GM19438 (cell line): ENCODE measurements at regions not wholly inside any gene's neighbourhood (a gene's known extent, or its start where the extent isn't known, plus 50 kb on each side); places are given as distances from the start of the nearest gene placed in this dataset.

Experiments used
- ATAC-seq: cut with Tn5 transposase; IDR thresholded peaks from one replicate; pipeline ENCODE4 v1.9.1; 2021; ENCODE audit warnings: low read depth; ENCODE audit not compliant: unreplicated experiment

- ATAC-seq = no peak
Observed at GRCh38 chr1:101154547-101154946, 82.3 kb upstream of the S1PR1 start.

- no peak for ATAC-seq
Observed at GRCh38 chr1:101153692-101154091, 83.1 kb upstream of the S1PR1 start.

GRCh38 chr1:101152633-101153032 is 84.2 kb upstream of the S1PR1 start:
- ATAC-seq = no peak

- no peak for ATAC-seq
Observed at GRCh38 chr1:101151286-101151685, 85.5 kb upstream of the S1PR1 start.

- ATAC-seq = no peak
Observed at GRCh38 chr1:101150670-101151069, 86.1 kb upstream of the S1PR1 start.

- no peak for ATAC-seq
Observed at GRCh38 chr1:101150266-101150665, 86.6 kb upstream of the S1PR1 start.

- no peak for ATAC-seq
Observed at GRCh38 chr1:101148980-101149379, 87.8 kb upstream of the S1PR1 start.

GRCh38 chr1:101147381-101147780 is 89.4 kb upstream of the S1PR1 start:
- ATAC-seq = no peak

- no peak for ATAC-seq
Observed at GRCh38 chr1:101145449-101145820, 91.4 kb upstream of the S1PR1 start.

- no peak for ATAC-seq
Observed at GRCh38 chr1:101144671-101145448, 92.0 kb upstream of the S1PR1 start.

- no peak for ATAC-seq
Observed at GRCh38 chr1:101142244-101142643, 94.6 kb upstream of the S1PR1 start.

GRCh38 chr1:101141376-101141775 is 95.4 kb upstream of the S1PR1 start:
- ATAC-seq = no peak

- ATAC-seq = no peak
Observed at GRCh38 chr1:101139821-101140718, 96.7 kb upstream of the S1PR1 start.

- no peak for ATAC-seq
Observed at GRCh38 chr1:101139130-101139529, 97.7 kb upstream of the S1PR1 start.

- peak; percentile 25 for ATAC-seq
Observed at GRCh38 chr1:101137144-101138126, 99.4 kb upstream of the S1PR1 start.

GRCh38 chr1:101136739-101137138 is 100.1 kb upstream of the S1PR1 start:
- ATAC-seq = peak; percentile 71

- no peak for ATAC-seq
Observed at GRCh38 chr1:101136271-101136670, 100.5 kb upstream of the S1PR1 start.

GRCh38 chr1:101135526-101135925 is 101.3 kb upstream of the S1PR1 start:
- ATAC-seq = no peak

- no peak for ATAC-seq
Observed at GRCh38 chr1:101131239-101131843, 105.5 kb upstream of the S1PR1 start.

- no peak for ATAC-seq
Observed at GRCh38 chr1:101130673-101131072, 105.1 kb upstream of the DPH5 start.
